Uterus (tissue), 2 donors: ENCODE measurements at regions not wholly inside any gene's neighbourhood (a gene's known extent, or its start where the extent isn't known, plus 50 kb on each side); places are given as distances from the start of the nearest gene placed in this dataset.

Experiments used
- CTCF ChIP-seq, 4 experiments: fragments of 200-600 bp in 2 of 4; fragments of 450-650 bp in 2 of 4; sonication (generic) in 2 of 4; IDR thresholded peaks; one replicate each; pipeline ENCODE4 v1.5.1; 2016 to 2019; ENCODE audit warnings: antibody characterized with exemption in 4 of 4, mild to moderate bottlenecking in 2 of 4, moderate library complexity in 1 of 4
- POLR2A ChIP-seq, 2 donors: fragments of 450-650 bp; IDR thresholded peaks; one replicate each; pipeline ENCODE4 v1.6.1; 2016; ENCODE audit warnings: antibody characterized with exemption in 2 of 2, mild to moderate bottlenecking in 1 of 2, moderate library complexity in 1 of 2

- TF ChIP-seq POLR2A (IDR thresholded peaks at IDR 0.05): no peak
- TF ChIP-seq CTCF (IDR thresholded peaks at IDR 0.05): no peak
These were observed 152.8 kb upstream of the TBL1XR1 start for GRCh38 chr3:177350121-177350520.
